ENCODE measurements at regions not wholly inside any gene's neighbourhood (a gene's known extent, or its start where the extent isn't known, plus 50 kb on each side); places are given as distances from the start of the nearest gene placed in this dataset.

GRCh38 chr12:90017316-90017715 lies 308.7 kb upstream of the ATP2B1 start:
- no peak for DNase-seq

- DNase-seq, result no peak
These were observed 306.6 kb upstream of the ATP2B1 start for GRCh38 chr12:90015228-90015627.

GRCh38 chr12:90013409-90013808 lies 304.8 kb upstream of the ATP2B1 start:
- DNase-seq, result no peak

GRCh38 chr12:90010089-90010488 lies 301.5 kb upstream of the ATP2B1 start:
- no peak for DNase-seq

GRCh38 chr12:90008277-90008676 lies 299.6 kb upstream of the ATP2B1 start:
- no peak for DNase-seq

GRCh38 chr12:90004319-90005074 lies 295.9 kb upstream of the ATP2B1 start:
- no peak for DNase-seq

GRCh38 chr12:90003688-90004087 lies 295.1 kb upstream of the ATP2B1 start:
- DNase-seq, result no peak

GRCh38 chr12:90000721-90001120 lies 292.1 kb upstream of the ATP2B1 start:
- DNase-seq, result no peak

GRCh38 chr12:89999699-90000505 lies 291.3 kb upstream of the ATP2B1 start:
- DNase-seq, result no peak

- no peak for DNase-seq
These were observed 287.2 kb upstream of the ATP2B1 start for GRCh38 chr12:89995870-89996269.

GRCh38 chr12:89994911-89995310 lies 286.3 kb upstream of the ATP2B1 start:
- no peak for DNase-seq

GRCh38 chr12:89993632-89994031 lies 285.0 kb upstream of the ATP2B1 start:
- DNase-seq, result no peak

GRCh38 chr12:89992668-89993451 lies 284.2 kb upstream of the ATP2B1 start:
- no peak for DNase-seq

- DNase-seq, result no peak
These were observed 283.4 kb upstream of the ATP2B1 start for GRCh38 chr12:89991807-89992590.

- no peak for DNase-seq
These were observed 279.7 kb upstream of the ATP2B1 start for GRCh38 chr12:89988188-89988915.

GRCh38 chr12:89985935-89986334 lies 277.3 kb upstream of the ATP2B1 start:
- no peak for DNase-seq

GRCh38 chr12:89984846-89985245 lies 276.2 kb upstream of the ATP2B1 start:
- DNase-seq, result no peak

GRCh38 chr12:89983622-89984021 lies 275.0 kb upstream of the ATP2B1 start:
- no peak for DNase-seq

- no peak for DNase-seq
These were observed 271.6 kb upstream of the ATP2B1 start for GRCh38 chr12:89980236-89980635.

GRCh38 chr12:89977405-89978085 lies 268.9 kb upstream of the ATP2B1 start:
- DNase-seq, result no peak

GRCh38 chr12:89976866-89977265 lies 268.2 kb upstream of the ATP2B1 start:
- no peak for DNase-seq

Data from activated T-cell treated with anti-CD3 and anti-CD28 coated beads, Interleukin-2, amount 50 U/mL, for 1 hour (primary cell).